GM21526 (cell line): ENCODE measurements at regions not wholly inside any gene's neighbourhood (a gene's known extent, or its start where the extent isn't known, plus 50 kb on each side); places are given as distances from the start of the nearest gene placed in this dataset.
"Not testable (repeated sequence)": the region's sequence is repeated elsewhere in the genome, so short reads cannot be mapped to it uniquely, and the experiment has no call there.

Experiments used
- ATAC-seq: cut with Tn5 transposase; IDR thresholded peaks from one replicate; pipeline ENCODE4 v1.9.1; 2021; ENCODE audit warnings: moderate library complexity; ENCODE audit not compliant: unreplicated experiment, low FRiP score

GRCh38 chr12:84089356-84089755, 823.2 kb downstream of the SLC6A15 start:
- ATAC-seq, result no peak

- no peak for ATAC-seq
Measured at GRCh38 chr12:84085046-84085445, 827.6 kb downstream of the SLC6A15 start.

GRCh38 chr12:84079626-84080025, 833.0 kb downstream of the SLC6A15 start:
- no peak for ATAC-seq

GRCh38 chr12:84077679-84078078, 834.9 kb downstream of the SLC6A15 start:
- ATAC-seq, result no peak

- ATAC-seq, result no peak
Measured at GRCh38 chr12:84075991-84076390, 836.6 kb downstream of the SLC6A15 start.

- ATAC-seq, result no peak
Measured at GRCh38 chr12:84073401-84073800, 839.2 kb downstream of the SLC6A15 start.

GRCh38 chr12:84072961-84073360, 839.6 kb downstream of the SLC6A15 start:
- ATAC-seq, result no peak

GRCh38 chr12:84070292-84070691, 842.3 kb downstream of the SLC6A15 start:
- no peak for ATAC-seq

- ATAC-seq, result no peak
Measured at GRCh38 chr12:84069699-84070098, 842.9 kb downstream of the SLC6A15 start.

GRCh38 chr12:84069198-84069597, 843.4 kb downstream of the SLC6A15 start:
- no peak for ATAC-seq

- no peak for ATAC-seq
Measured at GRCh38 chr12:84058136-84058535, 854.5 kb downstream of the SLC6A15 start.

GRCh38 chr12:84054811-84055210, 857.8 kb downstream of the SLC6A15 start:
- ATAC-seq, result no peak

GRCh38 chr12:84047881-84048280, 864.7 kb downstream of the SLC6A15 start:
- no peak for ATAC-seq

- ATAC-seq, result no peak
Measured at GRCh38 chr12:84046859-84047258, 865.7 kb downstream of the SLC6A15 start.

- ATAC-seq, result no peak
Measured at GRCh38 chr12:84043355-84043754, 869.2 kb downstream of the SLC6A15 start.

GRCh38 chr12:84038242-84038641, 874.4 kb downstream of the SLC6A15 start:
- ATAC-seq, result no peak

GRCh38 chr12:84036912-84037311, 875.7 kb downstream of the SLC6A15 start:
- no peak for ATAC-seq

- ATAC-seq, result no peak
Measured at GRCh38 chr12:84035766-84036165, 876.8 kb downstream of the SLC6A15 start.

GRCh38 chr12:84034871-84035270, 877.7 kb downstream of the SLC6A15 start:
- no peak for ATAC-seq

- no peak for ATAC-seq
Measured at GRCh38 chr12:84033162-84033561, 879.4 kb downstream of the SLC6A15 start.

GRCh38 chr12:84018556-84019179, 893.9 kb downstream of the SLC6A15 start:
- ATAC-seq, result not testable (repeated sequence)

- no peak for ATAC-seq
Measured at GRCh38 chr12:84016956-84017355, 895.6 kb downstream of the SLC6A15 start.

GRCh38 chr12:83997423-83997822, 915.2 kb downstream of the SLC6A15 start:
- no peak for ATAC-seq
